ENCODE measurements at regions not wholly inside any gene's neighbourhood (a gene's known extent, or its start where the extent isn't known, plus 50 kb on each side); places are given as distances from the start of the nearest gene placed in this dataset.

DNA sequence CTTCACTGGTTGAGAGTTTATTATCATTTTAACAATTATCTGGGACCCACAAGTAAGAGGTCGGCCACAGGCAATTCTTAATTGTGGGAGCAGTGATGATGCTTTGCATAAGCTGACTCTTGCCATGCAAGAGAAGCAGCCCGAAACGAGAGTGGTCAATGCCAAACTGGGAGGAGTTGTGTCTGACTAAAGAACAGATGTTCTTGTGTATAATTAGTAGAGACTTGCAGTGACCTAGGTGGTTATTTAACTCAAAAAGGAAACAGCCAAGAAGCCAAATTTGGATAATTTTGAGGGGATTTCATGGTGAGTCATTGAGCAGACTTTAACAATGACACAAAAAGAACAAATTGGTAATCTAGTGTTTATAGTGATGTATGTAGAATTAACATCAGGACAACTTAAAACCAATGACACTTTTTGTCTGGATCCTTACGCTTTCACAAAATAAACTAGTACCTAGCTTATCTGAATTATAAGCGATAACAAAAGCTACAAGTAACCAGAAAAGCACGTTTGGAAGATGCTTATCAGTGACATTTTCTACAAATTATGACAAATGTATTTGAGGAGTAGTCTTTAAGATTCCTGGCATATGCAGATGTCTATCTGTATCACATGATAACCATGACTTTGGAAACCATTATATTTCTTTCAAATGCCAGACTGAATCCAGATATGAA lies 184.7 kb upstream of the DLGAP1 start:
- no peak for DNase-seq (ENCODE audit: low read depth in 2 of 2)

- DNase-seq (ENCODE audit: low read depth in 2 of 2): no peak
These were observed 183.6 kb upstream of the DLGAP1 start for GRCh38 chr18:4638680-4639079.

- DNase-seq (ENCODE audit: low read depth in 2 of 2): no peak
These were observed 182.8 kb upstream of the DLGAP1 start for GRCh38 chr18:4637876-4638275.

GRCh38 chr18:4636967-4637366 lies 181.9 kb upstream of the DLGAP1 start:
- no peak for DNase-seq (ENCODE audit: low read depth in 2 of 2)

GRCh38 chr18:4631239-4631638 lies 176.1 kb upstream of the DLGAP1 start:
- DNase-seq (ENCODE audit: low read depth in 2 of 2): no peak

- DNase-seq (ENCODE audit: low read depth in 2 of 2): no peak
These were observed 150.1 kb upstream of the DLGAP1 start for GRCh38 chr18:4605212-4605611.

DNA sequence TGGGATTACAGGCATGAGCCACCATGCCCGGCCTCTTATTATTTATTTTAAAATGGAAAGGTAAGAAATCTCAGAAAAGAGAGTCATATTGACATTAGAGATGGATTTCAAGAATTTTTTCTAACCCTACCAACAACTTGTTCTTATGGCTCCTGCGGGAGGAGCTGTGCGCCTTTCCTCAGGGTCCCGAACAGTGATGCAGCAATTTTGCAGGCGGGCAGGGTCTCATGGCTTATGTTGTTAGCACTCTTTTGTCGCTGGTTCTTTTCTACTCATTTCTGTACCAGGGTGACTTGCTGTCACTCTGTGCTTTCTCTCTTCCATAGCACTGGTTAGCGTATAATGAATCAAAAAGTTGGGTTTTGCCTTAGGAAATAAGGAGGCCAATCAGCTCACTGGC lies 148.8 kb upstream of the DLGAP1 start:
- DNase-seq (ENCODE audit: low read depth in 2 of 2): no peak

DNA sequence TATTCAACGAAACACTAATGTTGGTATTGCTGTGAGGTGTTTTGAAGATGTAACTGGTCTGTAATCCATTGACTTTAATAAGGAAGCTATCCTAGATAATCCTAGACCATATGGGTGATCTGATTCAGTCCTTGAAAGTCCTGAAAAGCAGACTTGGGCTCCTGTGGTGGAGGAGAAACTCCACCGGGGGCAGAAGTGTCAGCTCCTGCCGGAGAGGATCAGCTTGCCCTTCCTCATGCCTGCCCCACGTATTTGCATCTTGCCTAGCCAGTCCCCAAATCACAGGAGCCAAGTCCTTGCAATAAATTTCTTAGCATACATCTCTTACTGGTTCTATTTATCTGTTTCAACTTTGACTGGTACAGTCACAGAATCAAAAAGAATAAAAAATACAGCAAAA lies 144.2 kb upstream of the DLGAP1 start:
- no peak for DNase-seq (ENCODE audit: low read depth in 2 of 2)

DNA sequence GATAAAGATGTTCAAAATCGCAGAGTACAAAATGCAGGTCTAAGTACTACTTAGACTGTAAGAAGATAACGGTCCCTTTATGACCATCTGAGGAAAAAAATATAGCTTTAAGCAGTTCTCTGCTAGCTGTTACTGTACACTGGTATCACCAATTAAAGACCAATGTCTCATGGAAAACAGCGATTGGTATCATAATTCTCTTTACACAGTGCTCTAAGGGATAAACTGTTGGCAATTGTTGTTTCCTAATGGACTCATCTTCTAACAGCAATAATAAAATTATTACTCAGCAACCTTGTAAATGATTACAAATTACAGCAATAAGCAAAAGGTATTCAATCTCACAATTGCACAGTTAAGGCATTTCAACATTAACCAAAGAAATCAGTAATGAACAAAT lies 142.2 kb upstream of the DLGAP1 start:
- no peak for DNase-seq (ENCODE audit: low read depth in 2 of 2)

DNA sequence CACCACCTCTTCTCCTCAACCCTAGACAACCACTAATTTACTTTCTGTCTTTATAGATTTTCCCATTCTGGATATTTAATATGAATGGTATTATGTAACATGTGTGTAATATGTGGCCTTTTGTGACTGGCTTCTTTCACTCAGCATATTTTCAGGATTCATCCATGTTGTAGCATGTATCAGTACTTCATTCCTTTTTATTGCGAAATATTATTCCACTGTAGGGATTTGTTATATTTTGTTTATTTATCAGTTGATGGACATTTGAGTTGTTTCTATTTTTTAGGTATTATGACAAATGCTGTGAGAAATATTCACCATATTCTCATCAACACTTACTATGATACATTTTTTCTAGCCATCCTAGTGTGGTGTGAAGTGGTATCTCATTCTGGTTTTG lies 138.8 kb upstream of the DLGAP1 start:
- DNase-seq (ENCODE audit: low read depth in 2 of 2): no peak

- DNase-seq (ENCODE audit: low read depth in 2 of 2): no peak
These were observed 138.4 kb upstream of the DLGAP1 start for GRCh38 chr18:4593459-4593858.

DNA sequence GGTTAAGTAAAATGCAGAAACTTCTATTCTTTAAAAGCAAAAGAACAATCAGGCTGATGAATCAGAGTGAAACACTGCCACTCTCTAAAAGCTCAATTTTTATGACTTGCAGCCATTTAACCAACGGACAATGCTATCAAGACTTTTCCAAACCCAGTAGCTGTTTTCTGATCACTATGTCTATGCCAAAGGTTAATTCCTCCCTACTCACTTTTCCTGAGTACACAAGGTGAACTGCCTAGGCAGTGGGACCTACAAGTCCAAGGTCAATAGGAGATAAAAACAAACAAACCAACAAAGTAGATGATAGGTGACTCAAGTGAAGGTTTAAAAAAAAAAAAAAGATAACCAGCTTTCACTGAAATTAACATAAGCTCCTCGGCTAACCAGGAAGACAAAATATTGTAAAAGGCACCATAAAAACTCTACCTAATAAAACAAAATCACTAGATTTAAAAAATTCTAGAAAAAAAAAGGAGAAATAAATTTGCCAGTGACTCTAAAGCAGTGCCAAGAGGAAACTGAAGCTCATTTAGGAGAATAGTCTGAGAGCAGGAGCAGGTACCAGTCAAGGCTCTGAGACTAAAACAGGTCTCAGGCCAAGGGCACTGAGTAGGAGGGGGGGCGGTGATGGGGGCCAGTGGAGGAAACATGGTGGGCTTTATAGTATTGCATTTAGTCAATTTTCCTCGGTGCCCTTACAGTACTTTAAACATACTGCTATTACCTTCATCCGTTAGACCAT lies 134.1 kb upstream of the DLGAP1 start:
- no peak for DNase-seq (ENCODE audit: low read depth in 2 of 2)

GRCh38 chr18:4587204-4587603 lies 132.1 kb upstream of the DLGAP1 start:
- DNase-seq (ENCODE audit: low read depth in 2 of 2): no peak

DNA sequence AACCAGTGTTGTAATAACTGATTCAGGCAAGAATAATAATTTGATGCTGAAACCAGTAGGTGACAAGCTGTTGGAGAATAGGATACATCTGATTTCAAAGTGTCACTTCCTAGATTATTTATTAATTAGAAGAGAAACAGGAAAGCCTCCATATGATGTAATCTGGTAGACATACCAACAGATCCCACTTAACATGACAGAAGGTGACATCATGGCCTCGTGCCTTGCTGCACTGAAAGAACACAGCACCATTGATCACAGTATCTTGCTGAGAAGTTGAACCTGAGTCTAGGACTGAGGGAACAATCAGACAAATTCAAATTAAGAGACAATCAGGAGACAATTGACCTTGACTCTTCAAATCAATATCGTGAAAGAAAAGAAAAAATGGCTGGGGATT lies 131.6 kb upstream of the DLGAP1 start:
- DNase-seq (ENCODE audit: low read depth in 2 of 2): no peak

DNA sequence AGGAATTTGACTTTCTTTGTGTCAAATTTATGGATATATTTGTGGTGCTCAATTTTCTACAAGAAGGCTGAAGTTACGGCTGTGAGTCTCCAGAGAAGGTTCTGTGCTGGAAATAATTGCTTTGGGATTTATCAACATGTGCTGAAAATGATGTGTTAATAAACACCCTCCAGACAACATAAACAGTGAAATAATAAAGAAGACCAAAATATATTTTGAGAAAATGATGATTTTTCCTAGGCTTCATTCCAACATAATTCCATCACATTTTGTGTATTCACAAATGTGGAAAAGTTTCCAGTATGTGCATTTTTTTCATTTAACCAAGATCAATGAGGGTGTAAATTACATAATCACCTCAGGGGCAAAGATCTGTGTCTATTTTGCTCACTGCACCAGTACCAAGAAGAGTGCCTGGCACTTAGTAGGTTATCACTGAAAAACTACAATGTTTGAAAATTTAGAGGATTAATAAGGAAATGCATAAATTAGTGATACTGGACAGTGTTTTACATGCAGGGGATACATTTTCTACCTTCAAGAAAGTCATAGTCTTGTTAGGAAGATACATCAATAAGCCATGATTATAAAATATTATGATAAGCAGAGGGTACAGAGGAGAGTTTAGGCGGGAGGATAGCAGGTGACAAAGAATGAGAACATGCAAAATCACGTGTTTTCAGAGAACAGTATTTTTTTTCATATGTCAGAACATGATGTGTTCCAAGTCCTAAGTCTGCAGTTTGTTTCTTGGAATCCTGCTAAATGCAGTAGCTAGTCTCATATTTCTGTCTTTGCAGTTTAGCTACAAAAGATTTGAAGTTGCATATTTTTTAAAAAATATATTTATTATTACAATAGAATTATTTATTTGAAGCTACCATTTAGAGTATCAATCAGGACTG lies 127.6 kb upstream of the DLGAP1 start:
- no peak for DNase-seq (ENCODE audit: low read depth in 2 of 2)

DNA sequence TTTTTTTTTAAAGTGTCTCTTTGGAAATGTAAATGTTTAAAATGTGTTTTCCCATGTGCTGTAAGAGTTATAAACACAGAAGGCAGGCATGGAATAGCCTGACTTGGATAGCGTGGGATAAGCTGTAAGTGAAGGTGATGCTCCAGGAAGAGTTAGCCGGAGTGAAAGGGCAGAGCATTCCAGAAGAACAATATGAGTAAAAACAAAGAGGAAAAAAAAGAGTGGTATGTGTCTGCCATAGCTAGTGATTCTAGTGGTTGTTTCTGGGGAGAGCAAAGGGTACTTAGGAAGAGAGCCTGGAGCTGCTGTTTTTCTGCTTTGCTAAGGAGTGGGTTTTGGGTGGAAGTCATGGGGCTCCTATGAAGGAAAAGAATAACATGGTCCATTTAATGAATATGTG lies 126.9 kb upstream of the DLGAP1 start:
- no peak for DNase-seq (ENCODE audit: low read depth in 2 of 2)

DNA sequence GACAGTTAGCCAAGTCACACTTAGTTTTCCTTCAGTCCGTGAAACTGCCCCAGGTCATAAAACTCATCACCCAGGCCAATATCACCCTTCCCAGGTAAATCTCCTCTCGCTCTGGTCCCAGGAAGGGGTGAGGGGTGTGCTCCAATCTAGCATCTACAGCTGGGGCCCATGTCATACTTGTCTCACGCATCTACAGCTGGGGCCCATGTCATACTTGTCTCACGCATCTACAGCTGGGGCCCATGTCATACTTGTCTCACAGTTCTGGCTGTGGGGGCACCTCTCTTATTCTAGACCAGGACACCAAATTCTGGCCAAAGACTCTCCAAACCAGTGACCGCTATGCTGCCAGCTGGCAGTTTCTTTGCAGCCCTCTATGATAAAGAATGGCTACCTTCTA lies 123.3 kb upstream of the DLGAP1 start:
- no peak for DNase-seq (ENCODE audit: low read depth in 2 of 2)

- no peak for DNase-seq (ENCODE audit: low read depth in 2 of 2)
These were observed 118.6 kb upstream of the DLGAP1 start for GRCh38 chr18:4573735-4574134.

GRCh38 chr18:4557502-4557901 lies 102.4 kb upstream of the DLGAP1 start:
- no peak for DNase-seq (ENCODE audit: low read depth in 2 of 2)

GRCh38 chr18:4551001-4551360 lies 95.9 kb upstream of the DLGAP1 start:
- DNase-seq (ENCODE audit: low read depth in 2 of 2): no peak

DNA sequence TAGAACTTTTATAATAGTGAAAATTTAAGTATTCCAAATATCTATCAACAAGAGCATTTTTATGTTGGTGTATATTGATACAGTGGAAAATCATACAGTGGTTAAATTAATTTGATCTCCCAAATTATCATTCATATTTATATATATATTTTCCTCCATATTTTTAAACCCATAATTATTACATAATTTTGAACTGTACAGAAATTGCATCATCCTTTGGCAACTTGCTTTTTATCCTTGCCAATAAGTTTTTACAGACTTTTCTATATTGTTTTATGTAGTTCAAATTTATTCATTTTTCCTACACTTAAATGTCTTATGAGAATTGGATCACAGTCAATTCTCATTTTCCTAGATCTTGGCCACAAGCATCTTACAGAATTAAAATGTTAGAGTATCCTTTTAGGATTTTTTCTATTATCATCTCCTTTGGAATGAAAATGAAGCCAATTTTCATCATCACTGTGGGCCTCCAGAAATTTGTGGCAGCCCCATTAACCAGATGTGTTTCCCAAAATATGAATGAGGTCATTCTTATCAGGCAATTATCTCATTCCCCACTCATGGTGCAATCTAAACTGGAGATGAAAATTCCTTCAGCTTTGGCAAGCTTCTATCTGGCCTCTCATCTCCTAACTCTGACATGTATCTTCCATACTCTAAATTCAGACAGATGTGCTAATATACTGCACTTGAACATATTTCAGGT lies 94.2 kb upstream of the DLGAP1 start:
- no peak for DNase-seq (ENCODE audit: low read depth in 2 of 2)

DNA sequence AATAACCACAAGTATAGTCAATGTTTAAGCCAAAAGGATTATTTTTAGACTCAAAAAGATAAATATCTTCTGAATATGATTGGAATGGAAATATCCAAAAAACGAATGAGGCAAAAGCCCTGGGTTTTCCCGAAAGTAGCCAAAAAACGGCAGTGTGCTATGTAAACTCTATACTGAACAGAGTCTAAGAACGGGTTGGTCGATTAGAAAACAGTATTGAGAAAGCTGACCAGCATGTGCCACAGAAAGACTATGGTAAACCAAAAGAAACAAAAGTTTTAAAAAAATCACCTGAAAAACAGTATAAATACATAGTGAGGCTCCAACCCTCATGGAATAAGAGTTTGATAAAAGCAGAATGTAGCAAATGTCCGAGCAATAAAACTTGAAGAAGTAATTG lies 92.0 kb upstream of the DLGAP1 start:
- no peak for DNase-seq (ENCODE audit: low read depth in 2 of 2)

Data from activated CD8-positive, alpha-beta memory T cell treated with anti-CD3 and anti-CD28 coated beads for 4 hours (primary cell).